ENCODE measurements at regions not wholly inside any gene's neighbourhood (a gene's known extent, or its start where the extent isn't known, plus 50 kb on each side); places are given as distances from the start of the nearest gene placed in this dataset.

GRCh38 chr2:207233731-207234130 is 68.0 kb upstream of the KLF7 start:
- DNase-seq (no peak), ATAC-seq (ENCODE audit: low read depth) (no peak)
- Histone ChIP-seq H4K5ac (ENCODE audit: low read depth, low read length) (peak overlapping the region; percentile 44; the same call in 1 of the 2 replicates), H3K27ac (ENCODE audit: insufficient read depth, low read length) (no peak overlapping the region), H3K4me2 (ENCODE audit: low read depth, low read length) (no peak overlapping the region), H3K79me1 (ENCODE audit: low read depth in 1 of 2, low read length in 2 of 2) (peaks cover 8 to 13% of the 10 kb centered on the region in 2 experiments; a peak in 3 of 4 replicates), H3K4ac (ENCODE audit: low read depth, low read length) (peak overlapping the region; percentile 26; the same call in 1 of the 2 replicates), H3K23ac (ENCODE audit: low read depth, low read length) (no peak overlapping the region), H2BK5ac (ENCODE audit: low read depth, low read length, poor library complexity, severe bottlenecking) (no peak overlapping the region), H3K4me1 (ENCODE audit: control insufficient read depth, insufficient read depth, low read length) (peaks cover 14% of the 10 kb centered on the region), H2BK15ac (ENCODE audit: low read depth, low read length) (peak overlapping the region; percentile 76; the same call in 2 of the 3 replicates), H3K36me3 (ENCODE audit: control insufficient read depth, insufficient read depth, low read length) (no peaks in the 10 kb centered on the region), H2AFZ (replicated peaks; ENCODE audit: low read length, poor library complexity) (no peak overlapping the region), H3K18ac (ENCODE audit: low read depth, low read length) (peak overlapping the region; percentile 2; the same call in 1 of the 2 replicates), H4K20me1 (ENCODE audit: insufficient read depth, low read length) (no peaks in the 10 kb centered on the region), H2AK5ac (ENCODE audit: low read depth, low read length) (peak overlapping the region; percentile 43; the same call in 1 of the 2 replicates), H3K9me3 (ENCODE audit: control insufficient read depth, insufficient read depth, low read length) (no peaks in the 10 kb centered on the region), H4K91ac (ENCODE audit: insufficient read depth, low read depth, low read length) (peak overlapping the region; percentile 57), H2BK20ac (ENCODE audit: low read depth, low read length) (no peak overlapping the region), H4K8ac (ENCODE audit: low read depth in 2 of 2, low read length in 2 of 2) (no peak overlapping the region; a peak in 1 of 4 replicates), H3K14ac (replicated peaks; ENCODE audit: low read depth, low read length) (peak overlapping the region; percentile 60; the same call in 1 of the 2 replicates), H3K9me1 (ENCODE audit: insufficient read depth, low read length) (peaks cover 17% of the 10 kb centered on the region), H3K4me3 (ENCODE audit: insufficient read depth, low read depth, low read length) (no peak overlapping the region), H3K9ac (ENCODE audit: low read depth, low read length) (no peak overlapping the region), H3K56ac (ENCODE audit: extremely low read depth, insufficient read depth, low read length) (no peak overlapping the region), H2BK120ac (ENCODE audit: low read depth, low read length) (peak overlapping the region; percentile 71), H3K27me3 (ENCODE audit: control insufficient read depth, insufficient read depth, low read length) (no peaks in the 10 kb centered on the region), H2AK9ac (replicated peaks; ENCODE audit: low read depth, low read length, poor library complexity) (no peak overlapping the region)
- TF ChIP-seq CEBPB (IDR thresholded peaks at IDR 0.05; ENCODE audit: low read depth, low read length) (no peak), POLR2A (IDR thresholded peaks at IDR 0.05; ENCODE audit: low read depth, low read length) (no peak), SMC3 (IDR thresholded peaks at IDR 0.05; ENCODE audit: low read depth, low read length) (no peak), CTCF (conservative IDR thresholded peaks at IDR 0.05; ENCODE audit: low read depth, low read length) (no peak), BHLHE40 (IDR thresholded peaks at IDR 0.05; ENCODE audit: low read depth, low read length) (no peak), RFX5 (IDR thresholded peaks at IDR 0.05; ENCODE audit: low read depth, low read length) (no peak), FOS (IDR thresholded peaks at IDR 0.05; ENCODE audit: low read depth, low read length) (no peak), MAZ (IDR thresholded peaks at IDR 0.05; ENCODE audit: borderline replicate concordance, low read depth, low read length) (no peak), MAFK (IDR thresholded peaks at IDR 0.05; ENCODE audit: low read depth, low read length) (no peak), NFE2L2 (IDR thresholded peaks at IDR 0.05; ENCODE audit: low read depth, low read length) (no peak), RAD21 (IDR thresholded peaks at IDR 0.05; ENCODE audit: low read length) (no peak), USF2 (IDR thresholded peaks at IDR 0.05; ENCODE audit: low read depth, low read length) (no peak), MXI1 (IDR thresholded peaks at IDR 0.05; ENCODE audit: borderline replicate concordance, low read depth, low read length) (no peak), RCOR1 (IDR thresholded peaks at IDR 0.05; ENCODE audit: insufficient replicate concordance, low read length) (no peak), CHD1 (IDR thresholded peaks at IDR 0.05; ENCODE audit: low read depth, low read length) (no peak), ELK1 (IDR thresholded peaks at IDR 0.05; ENCODE audit: borderline replicate concordance, low read depth, low read length) (no peak)
- ChIA-PET POLR2A (ENCODE audit: unreplicated experiment) (no interaction called here), CTCF (interaction anchor here (0.8 kb wide), 1 partner anchor 13 kb away, joined by 4 read pairs; no protein-coding TSS in a partner anchor)
- in situ Hi-C loops (cut with MboI; ENCODE audit: low sequenced_read_pairs) (no loop called here), intact Hi-C loops (cut with micrococcal nuclease) (no loop called here), dilution Hi-C loops (cut with HindIII; ENCODE audit: low sequenced_read_pairs, unreplicated experiment) (no loop called here)
- BruUV-seq (replicated peaks) = no TSS peak
- WGBS, 2 experiments (ENCODE audit: extremely low coverage in 2 of 2, insufficient read length in 1 of 2) = 71% methylated on average over 2 of the region's 3 CpGs; no CpG with 5 or more reads in 1 of the 2 experiments

All from IMR-90 (cell line).